OCI-LY7 (cell line): ENCODE measurements at regions not wholly inside any gene's neighbourhood (a gene's known extent, or its start where the extent isn't known, plus 50 kb on each side); places are given as distances from the start of the nearest gene placed in this dataset.

Source experiments
- EZH2phosphoT487 ChIP-seq: fragments of 200-600 bp; sonication (generic); IDR thresholded peaks from 2 replicates; pipeline ENCODE4 v1.6.1; 2018; ENCODE audit warnings: low read depth, borderline replicate concordance, mild to moderate bottlenecking, mixed run types, antibody characterized with exemption, low read length, moderate library complexity, mixed read lengths
- TF ChIP-seq, protein P1 (sequence below): fragments of 200-600 bp; sonication (generic); conservative IDR thresholded peaks from 2 replicates; pipeline ENCODE4 v1.5.1; 2014; ENCODE audit warnings: mild to moderate bottlenecking, antibody characterized with exemption, low read length, moderate library complexity, mixed read lengths

DNA sequence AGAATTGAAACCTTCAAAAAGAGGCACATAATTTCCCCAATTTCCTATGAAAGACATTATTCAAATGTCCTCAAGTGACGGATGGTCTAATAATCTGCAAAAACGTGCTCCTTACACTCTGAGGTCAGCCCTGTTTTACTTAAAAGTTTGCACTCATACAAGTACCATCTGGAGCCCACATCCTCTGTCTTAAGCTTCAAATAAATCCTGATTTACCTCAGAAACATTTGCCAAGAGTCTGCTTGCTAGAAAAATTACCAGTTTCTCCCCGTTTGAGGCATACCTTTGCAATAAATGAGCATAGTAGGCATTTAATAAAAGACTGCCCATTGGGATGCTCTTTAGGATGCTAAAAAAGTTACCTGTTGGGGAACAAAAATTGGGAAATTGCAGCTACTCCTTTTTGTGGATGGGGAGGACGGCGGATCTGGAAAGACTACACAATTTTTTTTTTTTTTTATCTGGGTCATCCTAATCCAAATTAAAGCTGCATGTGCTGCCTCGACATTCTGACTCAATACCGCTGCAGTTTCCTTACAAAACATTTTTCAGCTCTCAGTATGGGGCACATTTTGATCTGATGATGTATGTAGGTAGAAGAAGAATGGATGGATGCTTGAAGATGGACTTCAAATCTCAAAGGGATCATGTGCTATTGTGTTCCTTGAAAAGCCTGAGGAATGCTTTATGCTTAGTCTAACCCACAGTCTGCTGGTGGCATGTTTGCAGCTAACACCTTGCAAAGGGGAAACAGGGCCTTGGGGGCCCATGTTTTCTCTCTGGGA, 233.7 kb upstream of the ADAMTS9 start:
- TF ChIP-seq, protein P1, sequence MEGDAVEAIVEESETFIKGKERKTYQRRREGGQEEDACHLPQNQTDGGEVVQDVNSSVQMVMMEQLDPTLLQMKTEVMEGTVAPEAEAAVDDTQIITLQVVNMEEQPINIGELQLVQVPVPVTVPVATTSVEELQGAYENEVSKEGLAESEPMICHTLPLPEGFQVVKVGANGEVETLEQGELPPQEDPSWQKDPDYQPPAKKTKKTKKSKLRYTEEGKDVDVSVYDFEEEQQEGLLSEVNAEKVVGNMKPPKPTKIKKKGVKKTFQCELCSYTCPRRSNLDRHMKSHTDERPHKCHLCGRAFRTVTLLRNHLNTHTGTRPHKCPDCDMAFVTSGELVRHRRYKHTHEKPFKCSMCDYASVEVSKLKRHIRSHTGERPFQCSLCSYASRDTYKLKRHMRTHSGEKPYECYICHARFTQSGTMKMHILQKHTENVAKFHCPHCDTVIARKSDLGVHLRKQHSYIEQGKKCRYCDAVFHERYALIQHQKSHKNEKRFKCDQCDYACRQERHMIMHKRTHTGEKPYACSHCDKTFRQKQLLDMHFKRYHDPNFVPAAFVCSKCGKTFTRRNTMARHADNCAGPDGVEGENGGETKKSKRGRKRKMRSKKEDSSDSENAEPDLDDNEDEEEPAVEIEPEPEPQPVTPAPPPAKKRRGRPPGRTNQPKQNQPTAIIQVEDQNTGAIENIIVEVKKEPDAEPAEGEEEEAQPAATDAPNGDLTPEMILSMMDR: no peak
- TF ChIP-seq EZH2phosphoT487: no peak
